HG02885 (cell line): ENCODE measurements at regions not wholly inside any gene's neighbourhood (a gene's known extent, or its start where the extent isn't known, plus 50 kb on each side); places are given as distances from the start of the nearest gene placed in this dataset.
"Not testable (repeated sequence)": the region's sequence is repeated elsewhere in the genome, so short reads cannot be mapped to it uniquely, and the experiment has no call there.

Experiments
- ATAC-seq: cut with Tn5 transposase; IDR thresholded peaks from one replicate; pipeline ENCODE4 v1.9.1; 2021; ENCODE audit warnings: mild to moderate bottlenecking; ENCODE audit not compliant: unreplicated experiment, poor library complexity

GRCh38 chr2:110336071-110336470 is 123.7 kb upstream of the MTLN start:
- not testable (repeated sequence) for ATAC-seq

- not testable (repeated sequence) for ATAC-seq
Measured at GRCh38 chr2:110335415-110336049, 123.2 kb upstream of the MTLN start.

- not testable (repeated sequence) for ATAC-seq
Measured at GRCh38 chr2:110333114-110334095, 121.1 kb upstream of the MTLN start.

- ATAC-seq: not testable (repeated sequence)
Measured at GRCh38 chr2:110331625-110332024, 119.3 kb upstream of the MTLN start.

- not testable (repeated sequence) for ATAC-seq
Measured at GRCh38 chr2:110329760-110330159, 117.4 kb upstream of the MTLN start.

GRCh38 chr2:110329158-110329557 is 116.8 kb upstream of the MTLN start:
- not testable (repeated sequence) for ATAC-seq

DNA sequence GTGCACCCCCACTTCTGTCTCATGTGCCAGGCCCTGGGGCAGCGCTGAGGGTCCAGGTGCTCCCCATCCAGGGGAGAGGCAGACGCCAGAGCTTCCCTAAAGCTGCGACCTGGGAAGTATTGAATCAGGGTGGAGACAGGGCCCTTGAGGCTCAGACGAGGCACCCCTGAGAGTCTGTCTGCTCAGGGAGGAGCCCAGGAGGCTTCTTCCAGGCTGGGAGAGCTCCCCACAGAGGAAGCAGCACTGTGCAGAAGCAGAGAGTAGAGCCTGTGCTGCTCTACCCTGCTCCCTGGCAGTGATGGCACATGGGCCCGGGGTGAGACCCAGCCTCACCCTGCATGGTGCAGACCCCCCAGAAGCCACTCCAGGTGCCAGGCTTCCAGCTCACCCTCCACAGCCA is 116.3 kb upstream of the MTLN start:
- not testable (repeated sequence) for ATAC-seq

DNA sequence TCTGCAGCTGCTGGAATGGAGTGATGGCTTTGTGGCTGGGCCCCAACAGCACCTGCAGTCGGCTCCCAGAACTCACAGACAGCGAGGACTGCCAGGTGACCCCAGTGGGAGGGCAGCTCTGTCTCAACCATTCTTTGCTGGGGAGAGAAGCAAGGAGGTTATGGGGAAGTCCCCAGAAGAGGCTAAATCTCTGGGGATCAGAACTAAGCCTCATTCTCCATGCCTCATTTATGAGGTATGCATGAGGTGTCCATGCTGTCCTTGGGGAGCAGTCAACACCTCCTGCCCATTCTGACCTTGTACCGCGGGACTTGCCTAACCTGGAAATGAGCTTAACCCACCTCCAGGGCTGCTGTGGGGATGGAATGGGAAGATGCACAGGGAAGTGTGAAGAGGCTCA is 111.5 kb upstream of the MTLN start:
- ATAC-seq: not testable (repeated sequence)

DNA sequence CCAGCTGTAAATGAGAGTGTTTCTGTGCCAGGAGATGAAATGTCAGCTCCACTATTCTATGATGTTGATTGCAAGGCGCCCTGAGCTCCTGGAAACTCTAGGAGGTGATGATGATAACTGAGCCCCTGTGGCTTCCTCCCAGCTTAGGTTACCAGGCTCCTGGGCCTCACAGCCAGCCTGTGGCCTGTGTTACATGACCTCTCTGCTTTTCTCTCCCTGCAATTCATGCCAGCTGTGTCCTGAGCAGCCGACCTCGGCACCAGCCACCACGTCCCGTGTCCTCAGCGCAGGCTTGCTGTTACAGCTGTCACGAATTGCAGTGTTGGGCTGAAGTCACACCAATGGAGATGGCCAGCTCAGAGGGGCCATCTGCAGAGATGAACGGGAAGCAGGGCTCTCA is 110.2 kb upstream of the MTLN start:
- ATAC-seq: not testable (repeated sequence)

DNA sequence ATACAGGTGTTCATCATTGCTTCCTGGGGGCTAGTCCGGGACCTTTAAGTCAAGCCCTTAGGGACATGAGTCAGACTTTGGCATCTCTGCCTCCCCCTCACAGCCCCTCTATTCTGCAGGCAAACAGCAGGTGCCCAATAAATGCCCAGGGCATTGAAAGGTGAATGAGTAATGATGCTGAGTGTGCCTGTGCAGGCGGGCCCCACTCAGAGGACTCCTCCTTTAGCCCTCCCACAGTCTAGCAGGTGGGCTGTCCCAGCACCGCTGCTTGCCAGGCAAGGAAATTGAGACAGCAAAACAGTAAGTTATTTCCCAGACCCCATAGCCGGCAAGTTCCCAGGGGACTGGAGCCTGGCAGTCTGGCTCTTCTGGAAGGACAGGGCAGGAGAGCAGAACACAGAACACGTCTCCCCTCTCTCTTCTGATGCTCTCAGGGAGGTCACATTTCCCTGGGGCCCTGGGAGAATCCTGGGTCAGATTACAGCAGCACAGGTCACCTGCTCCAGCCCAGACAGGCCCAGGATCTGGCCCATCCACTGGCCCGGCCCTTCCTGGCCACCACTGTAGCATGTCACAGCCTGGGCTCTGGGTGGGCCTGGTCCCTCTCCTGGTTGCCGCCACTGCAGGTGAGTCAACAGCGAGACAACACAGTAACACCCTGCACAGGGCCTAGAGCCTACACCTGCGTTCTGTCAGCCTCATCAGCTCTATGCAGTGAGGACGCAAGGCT is 108.7 kb upstream of the MTLN start:
- not testable (repeated sequence) for ATAC-seq

DNA sequence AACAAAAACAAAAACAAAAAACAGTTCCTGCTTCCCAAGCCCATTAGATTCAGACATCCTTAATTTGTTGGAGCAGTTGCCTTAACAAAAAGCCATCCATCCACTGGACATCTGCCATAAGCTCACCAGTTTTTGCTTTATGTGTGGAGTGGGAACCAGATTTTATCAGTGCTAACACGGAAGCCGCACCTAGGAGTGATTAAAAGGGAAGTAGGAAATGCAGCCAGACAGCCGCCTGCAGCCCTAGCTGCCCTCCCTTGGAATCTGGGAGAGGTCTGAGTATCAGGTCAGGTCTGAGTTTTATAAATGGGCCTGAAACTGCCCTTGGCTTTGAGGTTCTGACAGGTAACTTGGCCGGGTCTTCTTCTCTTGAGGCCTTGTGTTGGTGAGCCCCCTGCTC is 106.6 kb upstream of the MTLN start:
- not testable (repeated sequence) for ATAC-seq

DNA sequence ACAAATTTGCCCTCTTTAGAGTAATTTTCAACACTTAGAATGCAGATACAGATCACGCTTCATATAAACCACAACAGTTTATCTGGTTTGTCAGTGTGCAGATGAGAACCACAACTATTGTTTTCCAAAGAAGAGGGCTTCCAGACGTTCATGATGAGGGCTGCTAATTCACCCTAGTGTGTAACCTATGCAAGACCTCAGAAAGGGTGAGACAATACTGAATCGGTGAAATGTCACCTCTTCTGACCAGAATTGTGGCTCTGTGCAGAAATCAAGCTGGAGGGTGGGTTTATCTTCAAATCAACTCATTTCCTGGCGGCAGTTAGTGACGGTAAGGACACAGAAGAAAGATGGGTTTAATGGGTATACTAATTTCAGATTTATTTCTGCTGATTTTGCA is 105.0 kb upstream of the MTLN start:
- ATAC-seq: not testable (repeated sequence)

- ATAC-seq: not testable (repeated sequence)
Measured at GRCh38 chr2:110316051-110316865, 103.9 kb upstream of the MTLN start.

DNA sequence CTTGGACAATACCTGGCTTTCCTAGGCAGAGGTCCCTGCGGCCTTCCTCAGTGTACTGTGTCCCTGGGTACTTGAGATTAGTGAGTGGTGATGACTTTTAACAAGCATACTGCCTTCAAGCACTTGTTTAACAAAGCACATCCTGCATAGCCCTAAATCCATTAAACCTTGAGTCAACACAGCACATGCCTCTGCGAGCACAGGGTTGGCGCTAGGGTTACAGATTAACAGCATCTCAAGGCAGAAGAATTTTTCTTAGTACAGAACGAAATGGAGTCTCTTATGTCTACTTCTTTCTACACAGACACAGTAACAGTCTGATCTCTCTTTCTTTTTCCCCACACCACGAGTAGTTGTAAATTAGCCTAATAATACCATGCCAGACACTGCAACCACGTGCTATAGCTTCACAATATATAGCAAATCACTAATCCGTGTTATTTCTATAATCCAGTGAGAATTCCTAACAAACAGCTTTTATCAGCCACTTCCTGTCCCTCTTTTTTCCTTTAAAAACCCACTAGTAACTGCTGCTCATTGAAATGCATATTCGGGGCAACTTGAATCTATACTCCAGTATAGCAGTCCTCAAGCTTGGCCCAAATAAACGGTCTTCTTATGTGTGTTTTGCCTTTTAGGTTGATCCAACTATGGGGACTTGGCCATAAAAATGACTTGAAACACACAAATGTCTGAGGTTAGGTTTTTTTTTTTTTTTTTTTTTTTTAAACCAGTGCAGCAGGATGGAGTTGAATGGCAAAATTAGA is 102.9 kb upstream of the MTLN start:
- ATAC-seq: not testable (repeated sequence)

DNA sequence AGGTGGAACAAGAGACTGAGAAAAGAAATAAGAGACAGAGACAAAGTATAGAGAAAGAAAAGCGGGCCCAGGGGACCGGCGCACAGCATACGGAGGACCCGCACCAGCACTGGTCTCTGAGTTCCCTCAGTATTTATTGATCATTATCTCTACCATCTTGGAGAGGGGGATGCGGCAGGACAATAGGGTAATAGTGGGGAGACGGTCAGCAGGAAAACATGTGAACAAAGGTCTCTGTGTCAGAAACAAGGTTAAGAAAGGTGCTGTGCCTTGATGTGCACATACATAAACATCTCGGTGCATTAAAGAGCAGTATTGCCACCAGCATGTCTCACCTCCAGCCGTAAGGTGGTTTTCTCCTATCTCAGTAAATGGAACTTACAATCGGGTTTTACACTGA is 102.1 kb upstream of the MTLN start:
- not testable (repeated sequence) for ATAC-seq

DNA sequence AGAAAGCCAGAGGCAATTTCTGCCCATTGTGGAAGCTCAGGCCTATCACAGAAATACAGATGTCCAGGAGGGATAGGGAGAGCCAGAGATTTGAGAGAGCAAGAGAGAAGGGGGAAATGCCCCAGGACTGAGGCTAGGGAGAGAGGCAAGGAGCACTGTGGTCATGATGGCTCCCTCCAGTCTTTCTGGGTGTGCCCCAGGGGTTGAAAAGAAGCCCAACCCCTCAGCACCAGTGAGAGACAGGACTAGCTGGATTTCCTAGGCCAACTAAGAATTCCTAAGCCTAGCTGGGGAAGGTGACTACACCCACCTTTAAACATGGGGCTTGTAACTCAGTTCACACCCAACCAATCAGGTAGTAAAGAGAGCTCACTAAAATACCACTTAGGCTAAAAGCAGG is 100.7 kb upstream of the MTLN start:
- not testable (repeated sequence) for ATAC-seq

DNA sequence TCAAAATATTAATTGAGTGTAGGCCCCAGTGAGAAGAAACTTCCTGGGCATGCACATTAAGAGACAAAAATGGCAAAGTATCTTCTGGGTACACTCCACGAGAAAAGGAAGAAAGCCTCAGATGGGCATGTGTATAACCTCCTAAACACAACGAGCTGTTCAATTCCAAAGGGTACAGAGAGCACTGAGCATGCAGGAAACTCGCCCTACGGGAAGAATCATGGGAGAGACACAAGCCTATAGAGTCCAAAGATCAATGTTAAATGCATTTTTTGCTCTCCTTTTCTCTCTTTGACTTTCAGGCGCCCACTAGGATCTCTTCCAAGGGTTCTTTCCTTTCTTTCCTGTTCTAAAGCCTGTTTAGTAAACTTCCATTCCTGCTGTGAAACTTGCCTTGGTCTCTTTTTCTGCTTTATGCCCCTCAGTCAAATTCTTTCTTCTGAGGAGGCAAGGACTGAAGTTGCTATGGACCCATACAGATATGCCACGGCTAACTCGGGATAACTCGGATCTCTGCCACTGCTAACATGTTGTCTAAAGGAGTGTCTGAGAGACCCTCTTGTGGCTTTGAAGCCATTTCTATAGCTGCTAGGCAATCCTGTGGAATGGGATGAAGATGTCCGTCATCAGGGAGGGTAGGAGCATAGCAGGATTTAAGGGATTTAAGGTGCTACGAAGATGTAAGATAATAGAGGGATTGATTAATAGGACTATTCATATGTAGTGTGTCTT is 99.5 kb upstream of the MTLN start:
- not testable (repeated sequence) for ATAC-seq

- not testable (repeated sequence) for ATAC-seq
Measured at GRCh38 chr2:110310988-110311475, 98.7 kb upstream of the MTLN start.
